GM18519 (cell line): ENCODE measurements at regions not wholly inside any gene's neighbourhood (a gene's known extent, or its start where the extent isn't known, plus 50 kb on each side); places are given as distances from the start of the nearest gene placed in this dataset.

ENCODE experiments used
- ATAC-seq: cut with Tn5 transposase; IDR thresholded peaks from one replicate; pipeline ENCODE4 v1.9.1; 2021; ENCODE audit warnings: mild to moderate bottlenecking, moderate library complexity; ENCODE audit not compliant: unreplicated experiment, low FRiP score

DNA sequence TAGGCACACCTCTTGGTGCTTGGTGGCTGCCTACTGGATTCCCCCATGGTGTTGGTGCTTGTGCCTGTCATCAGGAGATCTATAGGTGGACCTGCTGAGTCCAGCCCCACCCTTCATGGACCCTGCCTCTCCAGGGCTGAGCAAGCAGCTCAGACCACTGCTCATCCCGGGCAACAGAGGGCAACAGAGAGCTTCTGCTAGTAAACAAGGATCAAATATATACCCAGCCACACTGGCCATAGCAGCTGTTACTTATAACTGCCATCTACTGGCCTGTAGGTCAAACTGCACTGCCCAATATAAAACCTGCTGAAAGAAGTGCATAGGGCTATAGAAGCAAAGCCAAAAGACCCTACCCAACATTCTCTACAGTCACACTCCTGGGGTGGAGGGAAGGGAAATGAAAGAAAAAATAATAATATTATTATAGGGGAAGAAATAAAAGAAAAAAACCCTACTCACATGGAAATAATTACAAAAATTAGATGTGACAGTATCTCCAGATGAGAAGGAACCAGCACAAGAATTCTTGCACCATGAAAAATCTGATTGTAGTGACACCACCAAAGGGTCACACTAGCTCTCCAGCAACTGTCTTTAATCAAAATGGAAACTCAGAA is 54.9 kb upstream of the ZNF800 start:
- ATAC-seq = peak; percentile 100

DNA sequence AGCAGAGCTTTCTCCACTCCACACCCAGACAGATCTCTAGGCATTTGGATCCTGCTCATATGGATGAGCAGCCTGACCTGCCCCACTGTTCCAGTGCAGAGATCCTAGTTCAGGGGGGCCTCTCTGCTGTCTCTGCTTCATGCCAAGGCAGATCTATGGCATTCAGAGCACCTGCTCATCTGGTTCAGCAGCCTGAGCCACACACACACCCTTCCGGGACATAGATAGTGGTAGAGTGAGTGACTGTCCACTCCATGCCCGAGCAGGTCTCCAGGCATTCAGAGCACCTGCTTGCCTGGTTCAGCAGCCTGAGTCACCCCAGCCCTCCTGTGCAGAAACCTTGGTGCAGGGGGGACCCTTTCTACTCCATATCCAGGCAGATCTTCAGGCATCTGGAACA is 54.3 kb upstream of the ZNF800 start:
- ATAC-seq = no peak
